GM12865 (cell line): ENCODE measurements at regions not wholly inside any gene's neighbourhood (a gene's known extent, or its start where the extent isn't known, plus 50 kb on each side); places are given as distances from the start of the nearest gene placed in this dataset.

Source experiments
- DNase-seq: peaks from one replicate; pipeline ENCODE4 v3.0.0; 2010; ENCODE audit warnings: low read depth
- H3K4me3 ChIP-seq: 2 replicates; pipeline ENCODE4 v1.5.1; 2011; ENCODE audit warnings: mild to moderate bottlenecking, low read depth, low read length, control low read depth
- TF ChIP-seq, protein P1 (sequence below): IDR thresholded peaks from 2 replicates; pipeline ENCODE4 v1.5.1; 2011; ENCODE audit warnings: low read length, control low read depth, low read depth, inconsistent platforms; ENCODE audit not compliant: insufficient read depth; ENCODE audit errors: missing control alignments

DNA sequence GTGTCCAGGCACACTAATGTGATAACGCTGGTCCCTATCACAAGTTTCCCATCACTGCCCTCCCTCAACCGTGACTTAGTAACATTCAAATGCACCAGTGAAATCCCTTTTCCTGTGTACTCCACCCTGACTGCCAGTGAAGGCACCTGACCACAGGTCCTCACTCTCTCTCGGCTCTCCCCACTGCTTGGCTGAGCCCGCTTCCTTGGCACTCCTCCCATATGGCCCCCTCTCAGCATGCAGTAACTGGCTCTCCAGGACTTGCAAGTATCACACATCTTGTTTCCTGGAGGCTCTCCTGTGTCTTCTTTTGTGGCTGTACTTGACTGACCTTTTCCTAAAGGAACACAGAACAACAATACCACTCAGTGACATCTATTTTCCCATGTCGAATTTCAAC lies 292.0 kb upstream of the ZNF608 start:
- TF ChIP-seq, protein P1, sequence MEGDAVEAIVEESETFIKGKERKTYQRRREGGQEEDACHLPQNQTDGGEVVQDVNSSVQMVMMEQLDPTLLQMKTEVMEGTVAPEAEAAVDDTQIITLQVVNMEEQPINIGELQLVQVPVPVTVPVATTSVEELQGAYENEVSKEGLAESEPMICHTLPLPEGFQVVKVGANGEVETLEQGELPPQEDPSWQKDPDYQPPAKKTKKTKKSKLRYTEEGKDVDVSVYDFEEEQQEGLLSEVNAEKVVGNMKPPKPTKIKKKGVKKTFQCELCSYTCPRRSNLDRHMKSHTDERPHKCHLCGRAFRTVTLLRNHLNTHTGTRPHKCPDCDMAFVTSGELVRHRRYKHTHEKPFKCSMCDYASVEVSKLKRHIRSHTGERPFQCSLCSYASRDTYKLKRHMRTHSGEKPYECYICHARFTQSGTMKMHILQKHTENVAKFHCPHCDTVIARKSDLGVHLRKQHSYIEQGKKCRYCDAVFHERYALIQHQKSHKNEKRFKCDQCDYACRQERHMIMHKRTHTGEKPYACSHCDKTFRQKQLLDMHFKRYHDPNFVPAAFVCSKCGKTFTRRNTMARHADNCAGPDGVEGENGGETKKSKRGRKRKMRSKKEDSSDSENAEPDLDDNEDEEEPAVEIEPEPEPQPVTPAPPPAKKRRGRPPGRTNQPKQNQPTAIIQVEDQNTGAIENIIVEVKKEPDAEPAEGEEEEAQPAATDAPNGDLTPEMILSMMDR, result no peak
- DNase-seq, result no peak
- H3K4me3 ChIP-seq, result no peak overlapping the region

DNA sequence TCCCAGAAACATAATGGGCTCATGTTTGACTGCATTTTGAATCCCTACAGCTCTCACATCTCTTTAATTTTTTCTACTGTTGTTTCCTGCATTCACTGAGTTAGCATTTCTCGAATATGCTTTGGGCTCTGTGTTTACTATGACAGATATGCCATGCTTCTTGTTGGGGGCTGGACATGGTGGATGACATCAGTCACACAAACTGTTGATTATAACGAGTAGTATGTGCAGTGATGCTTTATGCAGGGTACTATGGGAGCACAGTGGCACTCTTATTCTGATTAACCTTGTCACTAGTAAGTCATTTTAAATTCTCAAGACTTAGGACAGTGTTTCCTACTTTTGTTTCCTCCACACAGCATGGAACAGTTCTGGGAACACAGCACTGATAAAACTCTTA lies 295.4 kb upstream of the ZNF608 start:
- TF ChIP-seq, protein P1, result no peak
- no peak overlapping the region for H3K4me3 ChIP-seq
- no peak for DNase-seq

DNA sequence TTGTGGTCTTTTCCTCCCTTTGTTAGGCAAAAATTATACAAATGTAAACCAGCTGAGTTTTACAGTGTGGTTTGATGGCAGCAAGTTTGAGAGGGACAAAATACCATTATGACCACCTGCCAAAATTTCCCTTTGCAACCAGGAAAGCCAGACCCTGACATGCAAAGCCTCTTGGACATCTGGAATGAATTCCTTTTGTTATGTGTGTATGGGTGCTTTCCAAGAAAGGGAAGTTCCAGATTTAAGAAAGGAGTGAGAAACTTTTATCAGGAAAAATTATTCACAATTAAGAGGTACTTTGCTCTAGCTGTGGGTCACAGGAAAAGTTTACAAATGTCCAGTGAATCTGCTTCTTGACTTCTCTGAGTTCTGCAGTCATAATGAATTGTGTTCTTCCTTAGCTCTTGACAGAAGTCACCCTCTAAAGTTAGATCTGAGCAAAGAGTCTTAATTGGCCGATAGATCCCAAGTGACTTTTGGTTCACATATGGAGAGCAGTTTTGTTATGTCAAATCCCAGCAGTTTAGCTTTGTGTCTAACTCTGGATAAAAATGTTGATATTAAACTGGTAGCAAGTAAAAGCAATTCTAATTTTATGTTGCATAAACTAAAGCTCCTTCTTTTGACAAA lies 295.9 kb upstream of the ZNF608 start:
- no peak for DNase-seq
- no peak overlapping the region for H3K4me3 ChIP-seq
- TF ChIP-seq, protein P1, result no peak

DNA sequence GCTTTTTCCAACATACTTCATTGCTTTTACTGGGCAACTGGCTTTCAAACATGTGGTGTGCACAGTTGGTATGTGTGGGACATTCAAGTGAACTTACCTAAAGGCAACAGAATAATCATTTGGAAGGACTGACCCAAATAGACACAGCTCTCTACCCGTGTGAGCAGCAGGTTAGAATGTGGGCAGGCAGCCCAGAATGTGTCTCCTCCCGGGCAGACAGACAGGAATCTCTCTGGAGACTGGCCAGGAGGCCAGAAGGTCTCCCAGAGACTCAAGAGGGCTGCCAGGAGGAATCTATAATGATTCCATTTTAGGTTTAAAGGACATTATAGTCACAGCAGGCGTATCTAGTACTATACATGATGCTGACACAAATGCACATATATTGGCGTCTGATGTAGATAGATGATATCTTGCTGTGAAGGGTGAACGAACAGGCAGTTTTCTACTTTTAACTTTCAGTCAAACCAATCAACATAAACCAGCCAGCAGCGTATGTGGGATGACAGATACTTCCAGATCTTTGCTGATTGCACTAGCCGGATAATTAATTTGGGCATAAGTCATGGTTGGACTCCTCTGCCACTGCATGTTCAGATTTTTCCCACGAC lies 297.4 kb upstream of the ZNF608 start:
- H3K4me3 ChIP-seq, result no peak overlapping the region
- no peak for DNase-seq
- TF ChIP-seq, protein P1, result no peak

DNA sequence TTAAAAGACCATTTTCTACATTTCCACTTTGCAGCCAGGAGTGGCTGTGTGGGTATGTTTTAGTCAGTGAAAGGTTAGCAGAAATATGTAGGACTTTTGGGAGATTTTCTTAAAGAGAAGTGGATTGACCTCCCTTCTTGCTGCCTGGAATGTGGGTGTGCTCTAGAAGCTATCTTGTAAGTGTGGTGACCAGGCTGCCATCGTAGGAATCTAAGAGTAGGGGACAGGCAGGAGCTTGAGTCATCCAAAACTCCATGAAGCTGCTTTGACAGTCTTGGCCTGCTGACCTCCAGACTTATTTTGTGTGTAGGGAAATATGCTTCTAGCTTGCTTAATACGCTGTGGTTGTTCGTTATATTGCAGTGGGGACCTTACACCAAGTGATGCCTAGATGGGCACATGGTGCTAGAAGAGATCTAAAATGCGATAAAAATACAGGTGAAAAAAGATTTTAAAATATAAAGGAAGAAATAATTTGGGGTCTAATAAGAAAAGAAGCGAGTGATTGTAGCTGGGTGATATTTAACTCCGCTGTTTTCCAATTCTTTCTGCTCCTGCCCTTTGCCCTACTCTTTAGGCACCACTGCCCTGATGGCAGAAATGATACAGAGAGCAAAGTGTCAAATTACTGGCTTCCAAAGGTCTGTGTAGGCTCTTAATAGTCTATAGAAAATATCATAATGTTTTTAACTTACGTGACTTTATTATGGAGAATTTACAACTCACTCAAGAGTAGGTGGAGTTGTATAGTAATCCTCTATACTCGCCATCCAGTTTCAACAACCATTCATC lies 298.2 kb upstream of the ZNF608 start:
- DNase-seq, result no peak
- H3K4me3 ChIP-seq, result no peak overlapping the region
- TF ChIP-seq, protein P1, result no peak

DNA sequence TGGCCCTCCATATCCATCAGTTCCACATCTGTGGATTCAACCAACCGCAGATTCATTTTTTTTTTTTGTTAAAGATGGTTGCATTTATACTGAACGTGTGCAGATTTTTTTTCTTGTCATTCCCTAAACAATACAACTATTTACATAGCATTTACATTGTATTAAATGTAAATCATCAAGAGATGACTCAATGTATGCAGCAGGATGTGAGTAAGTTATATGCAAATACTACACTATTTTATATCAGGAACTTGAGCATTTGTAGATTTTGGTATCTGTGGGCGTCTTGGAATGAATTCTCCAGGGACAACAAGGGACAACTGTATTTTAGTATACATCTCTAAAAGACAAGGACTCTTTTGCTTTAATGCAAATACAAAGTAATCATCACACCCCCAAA lies 299.2 kb upstream of the ZNF608 start:
- H3K4me3 ChIP-seq, result no peak overlapping the region
- TF ChIP-seq, protein P1, result no peak
- DNase-seq, result no peak

DNA sequence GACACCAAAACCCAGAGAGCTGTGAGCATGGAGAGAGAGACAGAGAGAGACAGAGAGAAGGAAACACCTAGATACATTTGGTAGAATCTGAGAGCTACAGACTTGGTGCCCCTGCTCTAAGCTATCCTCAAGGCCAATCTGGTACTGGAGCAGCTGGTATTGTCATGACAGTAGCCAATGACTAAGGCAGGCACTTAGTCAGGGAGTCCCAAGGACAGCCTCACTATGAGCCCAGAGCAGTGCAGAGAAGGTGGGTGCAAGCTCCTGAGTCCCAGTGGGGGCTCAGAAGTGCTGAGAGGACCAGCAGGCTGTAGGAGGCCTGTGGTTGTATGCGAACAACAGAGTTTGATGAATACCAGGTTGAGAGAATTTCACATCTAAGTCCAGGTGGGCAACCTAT lies 300.4 kb upstream of the ZNF608 start:
- no peak for DNase-seq
- no peak overlapping the region for H3K4me3 ChIP-seq
- TF ChIP-seq, protein P1, result no peak
